Mesenchymal stem cell (in vitro differentiated cells and primary cell): ENCODE measurements at regions not wholly inside any gene's neighbourhood (a gene's known extent, or its start where the extent isn't known, plus 50 kb on each side); places are given as distances from the start of the nearest gene placed in this dataset.

Experiments used
- DNase-seq: peaks from one replicate; pipeline ENCODE4 v3.0.0-alpha.2; 2013
- H2AFZ ChIP-seq: one replicate; pipeline ENCODE4 v1.6.1; 2013; ENCODE audit warnings: low read depth, mild to moderate bottlenecking, control low read depth, inconsistent platforms, low read length, moderate library complexity
- H2AK5ac ChIP-seq: 2 replicates; pipeline ENCODE4 v1.6.1; 2013; ENCODE audit warnings: low read length, moderate library complexity, mild to moderate bottlenecking, inconsistent platforms; ENCODE audit not compliant: severe bottlenecking
- H2BK120ac ChIP-seq: one replicate; pipeline ENCODE4 v1.6.1; 2013; ENCODE audit warnings: low read depth, mild to moderate bottlenecking, inconsistent platforms, low read length, moderate library complexity
- H2BK12ac ChIP-seq, 2 experiments: one replicate each; pipeline ENCODE4 v1.6.1; 2013; ENCODE audit warnings: inconsistent platforms in 2 of 2, low read length in 2 of 2, mild to moderate bottlenecking in 2 of 2, moderate library complexity in 2 of 2, control low read depth in 1 of 2
- H2BK15ac ChIP-seq: one replicate; pipeline ENCODE4 v1.6.1; 2013; ENCODE audit warnings: mild to moderate bottlenecking, low read depth, inconsistent platforms; ENCODE audit not compliant: poor library complexity, severe bottlenecking
- H2BK5ac ChIP-seq: 2 replicates; pipeline ENCODE4 v1.6.1; 2013; ENCODE audit warnings: low read depth, mild to moderate bottlenecking, low read length, control low read depth, inconsistent platforms; ENCODE audit not compliant: poor library complexity, severe bottlenecking
- H3K14ac ChIP-seq, 2 experiments: one replicate each; pipeline ENCODE4 v1.6.1; 2013; ENCODE audit warnings: inconsistent platforms in 2 of 2, low read length in 2 of 2, control low read depth in 1 of 2, mild to moderate bottlenecking in 1 of 2, moderate library complexity in 1 of 2
- H3K18ac ChIP-seq, 2 experiments: one replicate each; pipeline ENCODE4 v1.6.1; 2013; ENCODE audit warnings: inconsistent platforms in 2 of 2, low read length in 2 of 2, control low read depth in 1 of 2, low read depth in 1 of 2, mild to moderate bottlenecking in 1 of 2
- H3K23ac ChIP-seq, 2 experiments: one replicate each; pipeline ENCODE4 v1.6.1; 2013; ENCODE audit warnings: inconsistent platforms in 2 of 2, low read length in 2 of 2, mild to moderate bottlenecking in 2 of 2, moderate library complexity in 2 of 2, control low read depth in 1 of 2
- H3K27ac ChIP-seq: 2 replicates; pipeline ENCODE4 v1.5.1; 2013; ENCODE audit warnings: mild to moderate bottlenecking, moderate library complexity, low read length, control low read depth, inconsistent platforms; ENCODE audit not compliant: poor library complexity, severe bottlenecking
- H3K27me3 ChIP-seq, 2 experiments: 2 replicates each; pipeline versions ENCODE4 v1.6.1 to v1.7.0; 2013; ENCODE audit warnings: low read length in 2 of 2, mild to moderate bottlenecking in 2 of 2, moderate library complexity in 2 of 2, control low read depth in 1 of 2, inconsistent platforms in 1 of 2; ENCODE audit not compliant: control insufficient read depth in 1 of 2, insufficient read depth in 1 of 2
- H3K36me3 ChIP-seq, 2 experiments: 2 replicates each; pipeline versions ENCODE4 v1.6.1 to v1.7.0; 2013; ENCODE audit warnings: low read length in 2 of 2, control low read depth in 1 of 2, inconsistent platforms in 1 of 2, low read depth in 1 of 2, mild to moderate bottlenecking in 1 of 2; ENCODE audit not compliant: insufficient read depth in 2 of 2, control insufficient read depth in 1 of 2
- H3K4ac ChIP-seq, 2 experiments: one replicate each; pipeline ENCODE4 v1.6.1; 2013; ENCODE audit warnings: inconsistent platforms in 2 of 2, low read length in 2 of 2, mild to moderate bottlenecking in 2 of 2, moderate library complexity in 2 of 2, control low read depth in 1 of 2, low read depth in 1 of 2
- H3K4me1 ChIP-seq: 2 replicates; pipeline ENCODE4 v1.6.1; 2013; ENCODE audit warnings: low read depth, low read length, control low read depth; ENCODE audit not compliant: control insufficient read depth, insufficient read depth
- H3K4me2 ChIP-seq: 2 replicates; pipeline ENCODE4 v1.6.1; 2013; ENCODE audit warnings: low read length, mild to moderate bottlenecking, inconsistent platforms; ENCODE audit not compliant: poor library complexity, severe bottlenecking
- H3K4me3 ChIP-seq, 2 experiments: 2 replicates each; pipeline versions ENCODE4 v1.5.1 to v1.7.0; 2013; ENCODE audit warnings: low read length in 2 of 2, mild to moderate bottlenecking in 2 of 2, control low read depth in 1 of 2, low read depth in 1 of 2; ENCODE audit not compliant: insufficient read depth in 1 of 2
- H3K79me1 ChIP-seq: replicated peaks from 2 replicates; pipeline ENCODE4 v1.6.1; 2013; ENCODE audit warnings: mild to moderate bottlenecking, control low read depth, low read length, inconsistent platforms; ENCODE audit not compliant: poor library complexity, severe bottlenecking
- H3K9ac ChIP-seq: 2 replicates; pipeline ENCODE4 v1.7.0; 2013; ENCODE audit warnings: mild to moderate bottlenecking, low read length, moderate library complexity
- H3K9me3 ChIP-seq: 2 replicates; pipeline ENCODE4 v1.7.0; 2013; ENCODE audit warnings: mild to moderate bottlenecking, low read length; ENCODE audit not compliant: control insufficient read depth
- H4K8ac ChIP-seq: one replicate; pipeline ENCODE4 v1.6.1; 2013; ENCODE audit warnings: inconsistent platforms, mild to moderate bottlenecking, low read length, moderate library complexity
- H4K91ac ChIP-seq: one replicate; pipeline ENCODE4 v1.6.1; 2013; ENCODE audit warnings: mild to moderate bottlenecking, low read length, inconsistent platforms
- WGBS: methylation state at CpG from one replicate; pipeline ENCODE4 v1.1.7; 2013; ENCODE audit warnings: mixed read lengths; 5-methylcytosine and 5-hydroxymethylcytosine counted together

DNA sequence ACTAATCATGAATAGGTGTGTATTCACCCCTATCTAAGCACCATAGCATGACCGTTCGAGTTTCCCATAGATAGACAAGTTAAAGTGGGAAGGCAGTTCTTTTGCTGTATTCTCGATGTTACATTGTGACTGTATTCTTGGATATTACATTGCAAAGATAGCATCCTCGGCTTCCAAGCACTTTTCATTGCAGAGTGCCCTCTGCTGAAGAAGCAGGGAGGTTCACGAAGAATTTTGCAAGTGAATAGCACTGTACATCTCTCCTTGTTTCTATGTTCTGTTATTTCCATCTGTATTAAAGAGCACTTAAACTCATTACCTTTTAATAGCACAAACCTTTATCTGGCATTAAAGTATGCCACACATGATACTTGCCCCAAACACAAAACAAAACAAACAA is 426.7 kb upstream of the ARX start:
- no peak overlapping the region for H3K4me2 ChIP-seq
- H3K27me3 ChIP-seq: peaks cover 0 to 3% of the 10 kb centered on the region in 2 experiments
- DNase-seq: no peak
- WGBS: 63% methylated on average over 4 of the region's 5 CpGs
- no peaks in the 10 kb centered on the region for H3K36me3 ChIP-seq
- H3K79me1 ChIP-seq: no peaks in the 10 kb centered on the region
- H3K18ac ChIP-seq: no peak overlapping the region
- no peak overlapping the region for H4K91ac ChIP-seq
- no peak overlapping the region for H2BK12ac ChIP-seq
- H3K9me3 ChIP-seq: no peaks in the 10 kb centered on the region
- no peak overlapping the region for H3K23ac ChIP-seq
- no peak overlapping the region for H2AFZ ChIP-seq
- H2BK120ac ChIP-seq: no peak overlapping the region
- H2BK5ac ChIP-seq: no peak overlapping the region
- no peak overlapping the region for H4K8ac ChIP-seq
- H3K4me3 ChIP-seq: no peak overlapping the region
- H2BK15ac ChIP-seq: no peak overlapping the region
- H3K4me1 ChIP-seq: no peaks in the 10 kb centered on the region
- H3K4ac ChIP-seq: no peak overlapping the region
- no peak overlapping the region for H3K14ac ChIP-seq
- no peak overlapping the region for H2AK5ac ChIP-seq
- H3K27ac ChIP-seq: no peak overlapping the region
- H3K9ac ChIP-seq: no peak overlapping the region

DNA sequence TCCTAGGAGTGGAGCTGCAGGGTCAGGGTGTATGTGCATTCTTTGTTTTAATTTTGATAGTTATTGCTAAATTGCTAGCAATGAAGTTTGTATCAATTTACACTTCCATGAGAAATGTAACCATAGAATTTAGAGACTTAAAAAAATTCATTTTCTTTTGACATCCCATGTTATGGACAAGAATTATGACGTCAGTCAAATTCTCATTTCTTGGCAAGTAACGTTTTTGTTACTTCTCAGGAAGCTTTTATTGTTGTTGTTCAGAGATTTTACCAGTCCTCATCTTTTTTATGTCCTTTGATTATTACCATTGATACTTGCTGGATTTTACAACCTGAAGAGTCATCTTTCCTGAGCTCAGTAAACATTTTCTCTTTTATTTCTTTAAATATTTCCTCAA is 417.5 kb upstream of the ARX start:
- H3K4ac ChIP-seq: no peak overlapping the region
- H2BK12ac ChIP-seq: no peak overlapping the region
- no peak overlapping the region for H2BK120ac ChIP-seq
- no peak overlapping the region for H4K8ac ChIP-seq
- H3K4me1 ChIP-seq: no peaks in the 10 kb centered on the region
- no peak for DNase-seq
- H4K91ac ChIP-seq: no peak overlapping the region
- no peaks in the 10 kb centered on the region for H3K27me3 ChIP-seq
- WGBS: 80% methylated on average over 1 of the region's 2 CpGs
- no peak overlapping the region for H2BK15ac ChIP-seq
- no peak overlapping the region for H3K4me2 ChIP-seq
- H3K9ac ChIP-seq: no peak overlapping the region
- H3K9me3 ChIP-seq: no peaks in the 10 kb centered on the region
- H3K18ac ChIP-seq: no peak overlapping the region
- no peaks in the 10 kb centered on the region for H3K79me1 ChIP-seq
- H3K27ac ChIP-seq: no peak overlapping the region
- H3K23ac ChIP-seq: no peak overlapping the region
- no peak overlapping the region for H2AFZ ChIP-seq
- H2AK5ac ChIP-seq: no peak overlapping the region
- no peak overlapping the region for H2BK5ac ChIP-seq
- H3K14ac ChIP-seq: no peak overlapping the region
- H3K4me3 ChIP-seq: no peak overlapping the region
- H3K36me3 ChIP-seq: no peaks in the 10 kb centered on the region

DNA sequence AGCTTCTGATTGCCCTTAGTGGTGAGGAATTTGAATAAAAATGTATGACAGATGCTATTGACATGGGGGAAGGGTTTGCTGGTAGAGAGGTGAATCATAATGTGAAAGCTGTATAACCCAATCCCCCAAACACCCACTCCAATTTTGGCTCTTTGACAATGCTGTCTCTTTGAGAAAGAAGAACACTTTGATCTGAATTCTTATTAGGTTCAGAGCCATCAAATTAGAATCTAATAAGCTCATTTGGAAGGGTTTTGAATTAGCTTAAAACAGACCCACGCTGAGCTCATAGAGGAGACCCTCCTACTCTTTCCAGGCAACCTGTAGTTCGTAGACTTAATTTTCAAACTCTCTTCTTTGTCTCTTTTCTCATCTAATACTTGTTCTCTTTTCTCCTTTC is 416.6 kb upstream of the ARX start:
- H3K27ac ChIP-seq: no peak overlapping the region
- H2AFZ ChIP-seq: no peak overlapping the region
- no peak overlapping the region for H3K14ac ChIP-seq
- no peak overlapping the region for H3K4me3 ChIP-seq
- H3K27me3 ChIP-seq: no peaks in the 10 kb centered on the region
- H3K9me3 ChIP-seq: no peaks in the 10 kb centered on the region
- H2BK15ac ChIP-seq: no peak overlapping the region
- no peaks in the 10 kb centered on the region for H3K79me1 ChIP-seq
- H3K4ac ChIP-seq: no peak overlapping the region
- no peak overlapping the region for H2BK120ac ChIP-seq
- no peak overlapping the region for H2AK5ac ChIP-seq
- no peak overlapping the region for H3K4me2 ChIP-seq
- no peaks in the 10 kb centered on the region for H3K4me1 ChIP-seq
- H2BK5ac ChIP-seq: no peak overlapping the region
- H4K91ac ChIP-seq: no peak overlapping the region
- no peak overlapping the region for H3K23ac ChIP-seq
- WGBS: 38% methylated on average over 2 of the region's 2 CpGs
- H2BK12ac ChIP-seq: no peak overlapping the region
- no peak overlapping the region for H3K18ac ChIP-seq
- H4K8ac ChIP-seq: no peak overlapping the region
- DNase-seq: no peak
- no peaks in the 10 kb centered on the region for H3K36me3 ChIP-seq
- no peak overlapping the region for H3K9ac ChIP-seq

DNA sequence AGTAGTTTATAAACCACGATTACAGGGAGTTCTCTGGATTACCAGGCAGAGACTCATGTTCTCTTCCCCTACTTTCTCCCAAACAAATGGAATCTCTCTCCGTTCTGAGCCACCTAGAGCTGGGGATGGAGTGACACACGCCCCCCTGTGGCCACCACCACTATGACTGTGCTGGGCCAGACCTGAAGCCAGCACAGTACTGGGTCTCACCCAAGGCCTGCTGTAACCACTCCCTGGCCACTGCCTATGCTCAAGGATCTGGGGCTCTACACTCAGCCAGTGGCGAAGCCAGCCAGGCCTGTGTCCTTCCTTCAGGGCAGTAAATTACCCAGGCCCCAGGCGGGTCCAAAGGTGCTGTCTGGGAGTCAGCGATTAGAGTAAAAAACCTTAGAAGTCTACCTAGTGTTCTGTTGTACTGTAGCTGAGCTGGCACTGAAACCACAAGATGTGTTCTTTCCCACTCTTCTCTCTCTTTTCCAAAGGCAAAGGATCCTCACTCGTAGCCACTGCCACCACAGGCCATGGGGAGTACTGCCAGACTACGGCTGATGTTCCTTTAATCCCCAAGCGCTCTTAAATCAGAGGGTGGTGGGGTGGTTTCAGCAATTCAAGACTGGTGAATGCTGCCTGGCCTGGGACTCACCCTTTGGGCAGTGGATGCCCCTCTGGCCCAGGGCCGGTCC is 412.2 kb upstream of the ARX start:
- no peak overlapping the region for H3K4me2 ChIP-seq
- no peaks in the 10 kb centered on the region for H3K4me1 ChIP-seq
- no peak overlapping the region for H2BK12ac ChIP-seq
- no peak overlapping the region for H3K4ac ChIP-seq
- no peak overlapping the region for H2BK120ac ChIP-seq
- no peaks in the 10 kb centered on the region for H3K79me1 ChIP-seq
- H3K23ac ChIP-seq: no peak overlapping the region
- H2AFZ ChIP-seq: no peak overlapping the region
- no peak overlapping the region for H3K4me3 ChIP-seq
- H4K8ac ChIP-seq: no peak overlapping the region
- no peak overlapping the region for H4K91ac ChIP-seq
- no peak overlapping the region for H3K27ac ChIP-seq
- no peak overlapping the region for H2BK15ac ChIP-seq
- no peak overlapping the region for H3K14ac ChIP-seq
- no peak overlapping the region for H2BK5ac ChIP-seq
- no peak overlapping the region for H3K18ac ChIP-seq
- no peaks in the 10 kb centered on the region for H3K9me3 ChIP-seq
- no peak overlapping the region for H3K9ac ChIP-seq
- 45% methylated on average over 8 of the region's 10 CpGs for WGBS
- no peaks in the 10 kb centered on the region for H3K27me3 ChIP-seq
- no peaks in the 10 kb centered on the region for H3K36me3 ChIP-seq
- no peak overlapping the region for H2AK5ac ChIP-seq
- DNase-seq: no peak
